BLaER1 (cell line): ENCODE measurements at regions not wholly inside any gene's neighbourhood (a gene's known extent, or its start where the extent isn't known, plus 50 kb on each side); places are given as distances from the start of the nearest gene placed in this dataset.

Experiments
- H3K27ac ChIP-seq: shearing (Covaris generic); formaldehyde crosslinking; 2 replicates; pipeline ENCODE4 v1.8.1; 2022
- H3K27me3 ChIP-seq: shearing (Covaris generic); formaldehyde crosslinking; 2 replicates; pipeline ENCODE4 v1.8.1; 2022
- H3K36me3 ChIP-seq: shearing (Covaris generic); formaldehyde crosslinking; 2 replicates; pipeline ENCODE4 v1.8.1; 2022
- H3K4me1 ChIP-seq: shearing (Covaris generic); formaldehyde crosslinking; 2 replicates; pipeline ENCODE4 v1.8.1; 2022
- H3K4me2 ChIP-seq: shearing (Covaris generic); formaldehyde crosslinking; 2 replicates; pipeline ENCODE4 v1.8.1; 2022
- H3K4me3 ChIP-seq: shearing (Covaris generic); formaldehyde crosslinking; 2 replicates; pipeline ENCODE4 v1.8.1; 2022
- H3K9ac ChIP-seq: shearing (Covaris generic); formaldehyde crosslinking; 2 replicates; pipeline ENCODE4 v1.8.1; 2022
- H3K9me3 ChIP-seq: shearing (Covaris generic); formaldehyde crosslinking; 2 replicates; pipeline ENCODE4 v1.8.1; 2022
- H4K20me1 ChIP-seq: shearing (Covaris generic); formaldehyde crosslinking; 2 replicates; pipeline ENCODE4 v1.8.1; 2022
- Cebpa-rat ChIP-seq: shearing (Covaris generic); IDR thresholded peaks from 2 replicates; pipeline ENCODE4 v1.8.1; 2022

GRCh38 chr2:103103678-103104077 lies 341.8 kb downstream of the TMEM182 start:
- no peaks in the 10 kb centered on the region for H3K36me3 ChIP-seq
- no peak for TF ChIP-seq Cebpa-rat
- H3K4me1 ChIP-seq = no peaks in the 10 kb centered on the region
- no peak overlapping the region for H3K9ac ChIP-seq
- H3K27ac ChIP-seq = no peak overlapping the region
- no peaks in the 10 kb centered on the region for H4K20me1 ChIP-seq
- no peak overlapping the region for H3K4me3 ChIP-seq
- H3K4me2 ChIP-seq = no peak overlapping the region
- no peaks in the 10 kb centered on the region for H3K27me3 ChIP-seq
- no peaks in the 10 kb centered on the region for H3K9me3 ChIP-seq

- Histone ChIP-seq H3K9ac (no peak overlapping the region), H4K20me1 (no peaks in the 10 kb centered on the region), H3K4me2 (no peak overlapping the region), H3K9me3 (no peaks in the 10 kb centered on the region), H3K4me3 (no peak overlapping the region), H3K27ac (no peak overlapping the region), H3K36me3 (no peaks in the 10 kb centered on the region), H3K27me3 (no peaks in the 10 kb centered on the region), H3K4me1 (no peaks in the 10 kb centered on the region)
- no peak for TF ChIP-seq Cebpa-rat
Measured at GRCh38 chr2:103119352-103119751, 357.5 kb downstream of the TMEM182 start.

GRCh38 chr2:103121106-103121505 lies 359.3 kb downstream of the TMEM182 start:
- H3K4me3 ChIP-seq = no peak overlapping the region
- H3K4me2 ChIP-seq = no peak overlapping the region

GRCh38 chr2:103123516-103123915 lies 361.7 kb downstream of the TMEM182 start:
- no peaks in the 10 kb centered on the region for H3K27me3 ChIP-seq
- H3K4me2 ChIP-seq = no peak overlapping the region
- no peak overlapping the region for H3K4me3 ChIP-seq
- no peaks in the 10 kb centered on the region for H4K20me1 ChIP-seq
- H3K27ac ChIP-seq = no peak overlapping the region
- H3K9me3 ChIP-seq = no peaks in the 10 kb centered on the region
- H3K9ac ChIP-seq = no peak overlapping the region
- no peaks in the 10 kb centered on the region for H3K36me3 ChIP-seq
- no peak for TF ChIP-seq Cebpa-rat
- H3K4me1 ChIP-seq = no peaks in the 10 kb centered on the region

More at GRCh38 chr2:103121106-103121505, 359.3 kb downstream of the TMEM182 start:
- Histone ChIP-seq H3K27ac (no peak overlapping the region), H3K27me3 (no peaks in the 10 kb centered on the region), H3K9ac (no peak overlapping the region), H4K20me1 (no peaks in the 10 kb centered on the region), H3K9me3 (no peaks in the 10 kb centered on the region), H3K36me3 (no peaks in the 10 kb centered on the region), H3K4me1 (no peaks in the 10 kb centered on the region)
- no peak for TF ChIP-seq Cebpa-rat

- Histone ChIP-seq H3K27ac (no peak overlapping the region), H3K27me3 (no peaks in the 10 kb centered on the region), H3K36me3 (no peaks in the 10 kb centered on the region), H3K4me3 (no peak overlapping the region), H4K20me1 (no peaks in the 10 kb centered on the region), H3K9me3 (peaks cover 12% of the 10 kb centered on the region), H3K4me1 (no peaks in the 10 kb centered on the region), H3K4me2 (no peak overlapping the region), H3K9ac (no peak overlapping the region)
- no peak for TF ChIP-seq Cebpa-rat
Measured at GRCh38 chr2:103130857-103131256, 369.0 kb downstream of the TMEM182 start.

- Histone ChIP-seq H4K20me1 (no peaks in the 10 kb centered on the region), H3K9ac (no peak overlapping the region), H3K4me2 (no peak overlapping the region), H3K9me3 (peaks cover 25% of the 10 kb centered on the region), H3K4me1 (no peaks in the 10 kb centered on the region), H3K36me3 (no peaks in the 10 kb centered on the region), H3K4me3 (no peak overlapping the region), H3K27ac (no peak overlapping the region), H3K27me3 (no peaks in the 10 kb centered on the region)
- TF ChIP-seq Cebpa-rat = no peak
Measured at GRCh38 chr2:103132536-103133217, 370.8 kb downstream of the TMEM182 start.

- Histone ChIP-seq H3K9me3 (peaks cover 28% of the 10 kb centered on the region), H3K4me1 (no peaks in the 10 kb centered on the region), H3K9ac (no peak overlapping the region), H3K4me3 (no peak overlapping the region), H3K4me2 (no peak overlapping the region), H3K27ac (no peak overlapping the region), H3K36me3 (no peaks in the 10 kb centered on the region), H4K20me1 (no peaks in the 10 kb centered on the region), H3K27me3 (no peaks in the 10 kb centered on the region)
- no peak for TF ChIP-seq Cebpa-rat
Measured at GRCh38 chr2:103135679-103136078, 373.8 kb downstream of the TMEM182 start.

- H3K4me1 ChIP-seq = no peaks in the 10 kb centered on the region
- H3K9ac ChIP-seq = no peak overlapping the region
- H3K36me3 ChIP-seq = no peaks in the 10 kb centered on the region
- H3K4me2 ChIP-seq = no peak overlapping the region
- TF ChIP-seq Cebpa-rat = no peak
- no peak overlapping the region for H3K27ac ChIP-seq
- peaks cover 16% of the 10 kb centered on the region for H3K9me3 ChIP-seq
- H4K20me1 ChIP-seq = no peaks in the 10 kb centered on the region
- no peak overlapping the region for H3K4me3 ChIP-seq
- H3K27me3 ChIP-seq = no peaks in the 10 kb centered on the region
Measured at GRCh38 chr2:103138123-103138901, 376.5 kb downstream of the TMEM182 start.

GRCh38 chr2:103139628-103140268 lies 377.9 kb downstream of the TMEM182 start:
- Histone ChIP-seq H3K4me2 (no peak overlapping the region), H3K27ac (no peak overlapping the region), H4K20me1 (no peaks in the 10 kb centered on the region), H3K9ac (no peak overlapping the region), H3K9me3 (peaks cover 16% of the 10 kb centered on the region), H3K4me1 (no peaks in the 10 kb centered on the region), H3K4me3 (no peak overlapping the region), H3K27me3 (no peaks in the 10 kb centered on the region), H3K36me3 (no peaks in the 10 kb centered on the region)
- no peak for TF ChIP-seq Cebpa-rat

GRCh38 chr2:103144837-103145236 lies 383.0 kb downstream of the TMEM182 start:
- Histone ChIP-seq H3K27ac (no peak overlapping the region), H3K4me3 (no peak overlapping the region), H3K9ac (no peak overlapping the region), H3K27me3 (no peaks in the 10 kb centered on the region), H3K4me1 (no peaks in the 10 kb centered on the region), H3K9me3 (no peaks in the 10 kb centered on the region), H3K4me2 (no peak overlapping the region), H4K20me1 (no peaks in the 10 kb centered on the region), H3K36me3 (no peaks in the 10 kb centered on the region)
- no peak for TF ChIP-seq Cebpa-rat
